ENCODE measurements at regions not wholly inside any gene's neighbourhood (a gene's known extent, or its start where the extent isn't known, plus 50 kb on each side); places are given as distances from the start of the nearest gene placed in this dataset.
"Not testable (repeated sequence)": the region's sequence is repeated elsewhere in the genome, so short reads cannot be mapped to it uniquely, and the experiment has no call there.

- no peak for DNase-seq (ENCODE audit: extremely low read depth in 1 of 2, low read depth in 1 of 2)
Observed at GRCh38 chr4:180962268-180962667, 1280.9 kb upstream of the TENM3 start.

GRCh38 chr4:180966312-180966711 is 1276.9 kb upstream of the TENM3 start:
- DNase-seq (ENCODE audit: extremely low read depth in 1 of 2, low read depth in 1 of 2), result no peak

- DNase-seq (ENCODE audit: extremely low read depth in 1 of 2, low read depth in 1 of 2), result no peak
Observed at GRCh38 chr4:180967936-180968335, 1275.3 kb upstream of the TENM3 start.

GRCh38 chr4:180973894-180974293 is 1269.3 kb upstream of the TENM3 start:
- no peak for DNase-seq (ENCODE audit: extremely low read depth in 1 of 2, low read depth in 1 of 2)

DNA sequence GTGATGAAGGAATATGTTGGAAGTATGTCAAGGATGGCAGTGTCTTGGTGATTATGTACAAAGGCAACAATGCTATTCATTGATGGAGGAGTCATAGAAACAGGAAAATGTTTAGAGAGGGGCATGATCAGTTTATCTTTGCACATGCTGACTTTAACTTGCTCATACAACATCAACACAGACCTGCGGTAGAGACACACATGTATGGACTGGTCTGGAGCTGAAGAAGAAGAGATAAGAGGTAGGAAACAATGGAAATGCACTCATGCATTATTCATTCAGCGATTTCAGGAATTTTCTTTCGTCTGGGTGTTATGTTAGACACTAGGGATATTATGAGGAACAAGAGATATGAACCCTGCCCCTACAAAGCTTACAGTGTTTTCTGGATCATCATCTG is 1252.3 kb upstream of the TENM3 start:
- DNase-seq (ENCODE audit: extremely low read depth in 1 of 2, low read depth in 1 of 2), result no peak

DNA sequence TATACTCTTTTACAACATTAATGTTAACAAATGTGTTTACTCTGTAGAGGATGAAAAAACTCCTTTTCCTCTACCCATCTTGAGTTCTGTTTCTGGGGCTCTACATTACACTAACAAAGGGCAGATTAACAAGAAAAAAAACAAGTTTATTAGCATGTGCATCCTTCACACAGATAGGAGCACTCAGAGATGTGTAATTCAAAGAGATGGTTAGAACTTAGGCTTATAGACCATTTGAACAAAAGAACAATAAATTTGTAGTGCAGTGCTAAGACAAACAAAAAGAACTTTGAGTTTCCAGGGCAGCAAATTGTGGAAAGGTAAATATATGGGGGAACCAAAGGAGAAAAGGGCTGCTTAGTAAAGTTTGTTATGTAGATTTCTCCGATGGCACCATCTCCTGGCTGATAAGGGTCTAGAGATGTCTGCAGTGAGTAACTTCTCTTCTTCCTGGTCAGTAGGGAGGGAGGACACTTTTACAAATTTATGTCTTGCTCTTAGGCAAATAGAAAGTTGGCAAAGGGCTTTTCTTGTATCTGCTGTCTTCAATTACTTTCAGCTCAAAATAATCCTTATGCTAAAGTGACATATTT is 1249.9 kb upstream of the TENM3 start:
- no peak for DNase-seq (ENCODE audit: extremely low read depth in 1 of 2, low read depth in 1 of 2)

GRCh38 chr4:180994722-180995121 is 1248.5 kb upstream of the TENM3 start:
- no peak for DNase-seq (ENCODE audit: extremely low read depth in 1 of 2, low read depth in 1 of 2)

GRCh38 chr4:180999217-180999616 is 1244.0 kb upstream of the TENM3 start:
- DNase-seq (ENCODE audit: extremely low read depth in 1 of 2, low read depth in 1 of 2), result no peak

GRCh38 chr4:181004056-181004455 is 1239.1 kb upstream of the TENM3 start:
- no peak for DNase-seq (ENCODE audit: extremely low read depth in 1 of 2, low read depth in 1 of 2)

- DNase-seq (ENCODE audit: extremely low read depth in 1 of 2, low read depth in 1 of 2), result no peak
Observed at GRCh38 chr4:181006499-181007260, 1236.5 kb upstream of the TENM3 start.

DNA sequence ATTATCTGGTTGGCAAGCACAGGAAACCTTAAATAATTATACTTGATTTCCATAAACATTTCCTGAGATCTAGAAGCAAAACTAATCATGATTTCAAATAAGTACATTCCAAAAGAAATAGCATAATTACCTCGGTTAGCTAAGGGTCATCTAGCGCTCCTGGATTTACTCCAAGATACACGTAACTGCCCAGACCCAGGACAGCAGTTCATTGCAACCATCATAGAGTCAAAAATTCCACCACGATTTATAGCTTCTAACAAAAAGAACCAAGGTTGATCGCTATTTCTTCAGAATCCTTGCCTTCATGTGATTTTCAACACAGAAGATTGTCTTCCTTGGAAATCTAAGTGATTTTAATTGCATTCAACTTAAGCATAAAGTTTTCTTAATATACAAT is 1235.5 kb upstream of the TENM3 start:
- DNase-seq (ENCODE audit: extremely low read depth in 1 of 2, low read depth in 1 of 2), result no peak

GRCh38 chr4:181008164-181008563 is 1235.0 kb upstream of the TENM3 start:
- no peak for DNase-seq (ENCODE audit: extremely low read depth in 1 of 2, low read depth in 1 of 2)

DNA sequence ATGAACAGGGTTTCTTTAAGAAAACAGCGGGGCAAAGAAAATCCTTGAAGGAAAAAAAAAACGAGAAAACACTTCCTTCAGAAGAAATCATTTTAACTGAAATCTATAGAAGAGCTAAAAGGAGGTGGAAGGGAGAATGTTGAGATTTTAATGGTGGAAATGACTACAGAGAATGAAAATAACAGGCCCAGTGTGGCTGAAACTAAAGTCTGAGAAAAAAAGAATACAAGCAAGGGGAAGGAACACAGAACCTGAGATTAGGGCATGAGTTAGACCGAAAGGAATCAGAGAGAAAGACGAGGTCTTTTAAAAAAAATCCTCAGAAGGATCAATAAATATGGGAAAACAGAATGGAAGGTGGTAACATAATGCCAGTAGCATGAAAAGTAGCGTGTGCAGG is 1230.0 kb upstream of the TENM3 start:
- DNase-seq (ENCODE audit: extremely low read depth in 1 of 2, low read depth in 1 of 2), result no peak

DNA sequence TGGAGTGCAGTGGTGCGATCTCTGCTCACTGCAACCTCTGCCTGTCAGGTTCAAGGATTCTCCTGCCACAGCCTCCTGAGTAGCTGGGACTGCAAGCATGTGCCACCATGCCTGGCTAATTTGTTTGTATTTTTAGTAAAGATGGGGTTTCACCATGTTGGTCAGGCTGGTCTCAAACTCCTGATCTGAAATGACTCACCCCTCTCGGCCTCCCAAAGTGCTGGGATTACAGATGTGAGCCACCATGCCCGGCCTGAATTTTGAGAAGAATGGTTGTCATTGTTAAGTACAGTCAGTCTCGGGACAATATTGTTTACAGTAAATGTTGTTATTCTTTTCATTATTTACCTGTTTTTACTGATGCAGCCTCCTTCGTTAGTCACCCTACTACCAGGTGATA is 1226.2 kb upstream of the TENM3 start:
- DNase-seq (ENCODE audit: extremely low read depth in 1 of 2, low read depth in 1 of 2), result no peak

DNA sequence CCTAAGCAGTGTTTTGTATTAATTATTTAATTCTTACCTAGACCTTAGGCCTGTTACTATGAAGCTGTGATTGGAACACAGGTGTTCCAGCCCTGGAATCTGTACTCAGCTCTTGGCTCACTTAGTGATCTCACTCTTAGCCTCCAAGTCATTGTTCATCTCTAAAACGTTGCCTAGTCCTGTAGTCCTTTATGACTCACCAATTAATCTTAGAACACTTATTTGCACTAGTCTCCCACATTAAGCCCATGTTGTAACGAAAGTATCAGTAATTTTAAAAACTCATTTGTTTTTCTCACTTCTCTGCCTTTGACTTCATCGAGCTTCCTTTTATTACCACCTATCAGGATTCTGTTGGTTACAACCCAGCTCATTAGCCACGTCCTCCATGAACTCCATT is 1224.7 kb upstream of the TENM3 start:
- no peak for DNase-seq (ENCODE audit: extremely low read depth in 1 of 2, low read depth in 1 of 2)

GRCh38 chr4:181018913-181019312 is 1224.3 kb upstream of the TENM3 start:
- DNase-seq (ENCODE audit: extremely low read depth in 1 of 2, low read depth in 1 of 2), result no peak

DNA sequence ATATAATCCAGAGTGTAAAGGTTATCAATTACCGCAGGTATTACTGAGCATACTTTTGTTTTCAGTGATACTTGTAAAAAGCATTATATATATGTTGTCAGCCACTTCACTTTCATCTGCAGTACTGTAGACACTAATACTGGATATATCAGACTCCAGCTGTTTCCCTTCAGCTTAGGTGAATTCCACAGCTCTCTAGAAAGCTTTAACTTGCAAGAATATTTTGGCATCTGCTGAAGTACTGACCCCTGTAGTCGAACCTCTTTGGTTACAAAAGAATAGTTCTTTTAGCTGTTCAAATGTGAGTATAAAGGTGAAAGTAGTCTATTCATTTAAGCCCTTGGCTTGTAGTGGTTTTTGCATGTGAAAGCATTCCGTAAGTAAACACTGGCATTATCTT is 1222.7 kb upstream of the TENM3 start:
- DNase-seq (ENCODE audit: extremely low read depth in 1 of 2, low read depth in 1 of 2), result no peak

GRCh38 chr4:181021213-181021612 is 1222.0 kb upstream of the TENM3 start:
- DNase-seq (ENCODE audit: extremely low read depth in 1 of 2, low read depth in 1 of 2), result no peak

DNA sequence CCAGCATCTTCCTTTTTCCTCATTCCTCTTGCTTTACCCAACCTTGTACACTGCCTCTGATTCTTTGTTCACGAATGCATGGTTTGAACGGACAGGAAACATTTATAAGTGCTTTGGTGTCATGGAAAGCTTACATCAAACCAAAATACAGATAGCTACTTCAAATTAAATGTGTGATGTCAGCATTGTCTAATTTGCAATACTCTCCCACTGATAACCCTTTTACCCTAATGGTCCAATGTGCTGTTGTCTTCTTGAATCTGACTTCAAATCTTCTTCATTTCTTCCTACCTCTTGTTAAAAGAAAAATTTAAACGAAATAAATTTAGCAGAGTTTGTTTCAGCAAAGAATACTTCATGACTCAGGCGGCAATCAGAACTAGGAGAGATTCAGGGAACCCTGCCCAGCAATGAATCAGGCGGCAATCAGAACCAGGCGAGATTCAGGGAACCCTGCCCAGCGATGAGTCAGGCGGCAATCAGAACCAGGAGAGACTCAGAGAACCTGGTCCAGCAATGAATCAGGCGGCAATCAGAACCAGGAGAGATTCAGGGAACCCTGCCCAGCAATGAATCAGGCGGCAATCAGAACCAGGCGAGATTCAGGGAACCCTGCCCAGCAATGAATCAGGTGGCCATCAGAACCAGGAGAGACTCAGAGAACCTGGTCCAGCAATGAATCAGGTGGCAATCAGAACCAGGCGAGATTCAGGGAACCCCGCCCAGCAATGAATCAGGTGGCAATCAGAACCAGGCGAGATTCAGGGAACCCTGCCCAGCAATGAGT is 1212.9 kb upstream of the TENM3 start:
- DNase-seq (ENCODE audit: extremely low read depth in 1 of 2, low read depth in 1 of 2), result not testable (repeated sequence)

GRCh38 chr4:181030961-181031360 is 1212.2 kb upstream of the TENM3 start:
- no peak for DNase-seq (ENCODE audit: extremely low read depth in 1 of 2, low read depth in 1 of 2)

DNA sequence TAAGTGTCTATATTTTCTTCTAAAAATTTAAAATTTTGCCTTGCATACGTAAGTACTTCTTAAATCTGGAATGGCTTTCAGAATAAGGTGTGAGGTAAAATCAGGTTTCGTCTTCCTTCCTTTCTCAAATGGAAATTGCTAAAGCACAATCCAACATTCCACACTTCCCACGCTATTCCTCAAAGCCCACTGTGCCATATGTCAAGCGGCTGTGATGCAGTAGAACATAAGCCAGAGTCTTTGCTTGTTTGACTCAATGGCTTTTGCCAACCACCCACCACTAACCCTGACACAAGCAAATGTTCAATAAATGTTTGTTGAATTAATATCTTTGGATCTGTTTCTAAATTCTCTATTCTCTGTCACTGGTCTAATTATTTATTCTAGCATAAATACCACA is 1199.7 kb upstream of the TENM3 start:
- DNase-seq (ENCODE audit: extremely low read depth in 1 of 2, low read depth in 1 of 2), result no peak

DNA sequence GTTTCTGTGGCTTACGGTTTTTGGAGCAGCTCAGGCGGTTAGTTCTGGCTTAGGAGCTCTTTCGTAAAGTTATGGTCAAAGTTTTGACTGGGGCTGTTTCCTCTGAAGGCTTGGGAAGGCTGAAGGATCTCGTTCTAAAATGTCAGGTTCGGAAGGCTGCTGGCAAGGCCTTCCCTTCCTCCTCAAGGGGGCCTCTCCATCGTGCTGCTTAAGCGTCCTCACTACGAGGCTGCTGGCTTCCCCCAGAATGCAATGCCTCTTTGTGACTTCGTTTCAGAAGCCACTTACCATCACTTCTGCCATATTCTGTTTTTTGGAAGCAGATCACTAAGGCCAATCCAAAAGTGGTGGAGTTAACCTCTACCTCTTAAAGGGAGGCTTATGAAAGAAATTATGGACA is 1196.4 kb upstream of the TENM3 start:
- no peak for DNase-seq (ENCODE audit: extremely low read depth in 1 of 2, low read depth in 1 of 2)
